ENCODE measurements at regions not wholly inside any gene's neighbourhood (a gene's known extent, or its start where the extent isn't known, plus 50 kb on each side); places are given as distances from the start of the nearest gene placed in this dataset.

DNA sequence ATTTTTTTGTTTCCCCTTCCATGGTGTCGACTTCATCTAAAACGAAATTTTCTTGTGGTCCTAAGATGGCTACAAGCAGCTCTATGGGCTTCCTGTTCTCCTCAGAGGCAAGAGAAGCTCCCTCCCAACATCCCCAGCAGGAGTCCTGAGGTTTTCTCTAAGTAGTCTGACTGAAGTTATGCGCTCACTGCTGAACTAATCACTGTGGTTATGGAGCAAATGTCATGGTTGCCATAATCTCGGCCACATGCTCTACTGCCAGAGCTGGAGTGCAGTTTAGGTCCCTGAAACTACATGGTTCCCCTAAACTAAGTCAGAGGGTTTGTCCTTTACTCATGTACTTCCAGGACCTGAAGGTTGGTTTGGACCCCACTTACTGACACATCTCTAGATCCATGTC is 68.0 kb upstream of the MAMDC2 start:
- in situ Hi-C loops (cut with MboI; ENCODE audit: low sequenced_read_pairs in 4 of 4) = loop anchor here in 2 of 4 donors (10.0 to 25.0 kb wide), 3 partner anchors 129 to 637 kb away; no protein-coding TSS in a partner anchor
- H3K4me3 ChIP-seq = no peak overlapping the region
- H3K36me3 ChIP-seq = no peaks in the 10 kb centered on the region
- TF ChIP-seq CTCF (IDR thresholded peaks at IDR 0.05 in 4 of 5, conservative IDR thresholded peaks at IDR 0.05 in 1 of 5) (no peak), POLR2A (IDR thresholded peaks at IDR 0.05) (no peak)
- H3K4me1 ChIP-seq = peaks cover 0 to 3% of the 10 kb centered on the region in 2 donors
- ATAC-seq (no peak), DNase-seq (no peak)
- intact Hi-C loops (cut with DNase I; ENCODE audit: low total_unique reads) = loop anchor here (10.0 kb wide), 1 partner anchor 69 kb away; the partner anchor contains the start of gene MAMDC2
- H3K27me3 ChIP-seq = no peaks in the 10 kb centered on the region
- H3K9me3 ChIP-seq = no peaks in the 10 kb centered on the region
- no peak overlapping the region for H3K27ac ChIP-seq

DNA sequence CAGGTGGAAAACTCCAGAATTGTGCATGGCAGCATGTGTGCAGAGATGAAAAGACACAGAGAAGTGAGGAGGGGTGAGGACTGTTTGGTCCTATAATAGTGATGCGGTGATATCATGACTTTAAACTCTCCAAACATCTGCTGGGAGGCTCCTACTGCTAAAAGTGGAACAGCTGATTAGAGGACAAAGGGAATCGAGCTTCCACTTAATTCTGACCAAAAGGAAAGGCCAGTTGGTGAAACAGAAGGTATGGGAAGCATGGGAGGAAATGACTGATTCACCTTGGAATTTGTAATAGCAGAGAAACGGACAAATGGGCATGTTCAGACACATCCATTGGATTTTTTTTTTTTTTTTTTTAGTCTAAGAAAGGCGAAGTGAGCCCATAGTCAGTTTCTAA is 67.5 kb upstream of the MAMDC2 start:
- Histone ChIP-seq H3K27me3 (no peaks in the 10 kb centered on the region), H3K27ac (no peak overlapping the region), H3K9me3 (no peaks in the 10 kb centered on the region), H3K4me1 (peaks cover 0 to 3% of the 10 kb centered on the region in 2 donors), H3K4me3 (no peak overlapping the region), H3K36me3 (no peaks in the 10 kb centered on the region)
- DNase-seq (no peak), ATAC-seq (no peak)
- in situ Hi-C loops (cut with MboI; ENCODE audit: low sequenced_read_pairs in 4 of 4) (loop anchor here in 2 of 4 donors (10.0 to 25.0 kb wide), 3 partner anchors 129 to 636 kb away; no protein-coding TSS in a partner anchor), intact Hi-C loops (cut with DNase I; ENCODE audit: low total_unique reads) (loop anchor here (10.0 kb wide), 1 partner anchor 69 kb away; the partner anchor contains the start of gene MAMDC2)
- TF ChIP-seq POLR2A (IDR thresholded peaks at IDR 0.05) = no peak
- no peak for TF ChIP-seq CTCF (IDR thresholded peaks at IDR 0.05 in 4 of 5, conservative IDR thresholded peaks at IDR 0.05 in 1 of 5)

DNA sequence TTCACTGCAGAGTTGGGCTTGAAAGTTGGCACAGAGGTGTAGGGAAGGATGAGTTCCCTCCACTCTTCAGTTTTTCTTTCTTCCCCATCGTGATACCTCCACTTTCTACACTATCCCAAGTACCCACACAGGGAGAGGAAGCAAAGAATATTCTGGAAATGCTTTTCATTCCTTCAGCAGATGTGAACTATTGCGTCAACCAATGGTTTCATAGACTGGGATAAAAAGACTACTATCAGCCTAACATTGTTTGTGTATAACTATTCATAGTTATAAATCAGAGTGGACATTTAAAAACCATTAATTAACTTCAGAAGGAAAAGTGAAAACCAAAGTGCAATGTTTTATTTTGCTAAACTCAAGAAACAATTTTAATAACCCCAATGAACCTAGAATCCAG is 63.6 kb upstream of the MAMDC2 start:
- H3K36me3 ChIP-seq = no peaks in the 10 kb centered on the region
- ATAC-seq (no peak), DNase-seq (no peak)
- H3K4me3 ChIP-seq = no peak overlapping the region
- H3K4me1 ChIP-seq = peaks cover 0 to 3% of the 10 kb centered on the region in 2 donors
- no peak for TF ChIP-seq CTCF (IDR thresholded peaks at IDR 0.05 in 4 of 5, conservative IDR thresholded peaks at IDR 0.05 in 1 of 5)
- no peak for TF ChIP-seq POLR2A (IDR thresholded peaks at IDR 0.05)
- intact Hi-C loops (cut with DNase I; ENCODE audit: low total_unique reads) = no loop called here
- no peaks in the 10 kb centered on the region for H3K27me3 ChIP-seq
- H3K9me3 ChIP-seq = no peaks in the 10 kb centered on the region
- in situ Hi-C loops (cut with MboI; ENCODE audit: low sequenced_read_pairs in 4 of 4) = loop anchor here in 1 of 4 donors (25.0 kb wide), 1 partner anchor 632 kb away; no protein-coding TSS in a partner anchor
- no peak overlapping the region for H3K27ac ChIP-seq

DNA sequence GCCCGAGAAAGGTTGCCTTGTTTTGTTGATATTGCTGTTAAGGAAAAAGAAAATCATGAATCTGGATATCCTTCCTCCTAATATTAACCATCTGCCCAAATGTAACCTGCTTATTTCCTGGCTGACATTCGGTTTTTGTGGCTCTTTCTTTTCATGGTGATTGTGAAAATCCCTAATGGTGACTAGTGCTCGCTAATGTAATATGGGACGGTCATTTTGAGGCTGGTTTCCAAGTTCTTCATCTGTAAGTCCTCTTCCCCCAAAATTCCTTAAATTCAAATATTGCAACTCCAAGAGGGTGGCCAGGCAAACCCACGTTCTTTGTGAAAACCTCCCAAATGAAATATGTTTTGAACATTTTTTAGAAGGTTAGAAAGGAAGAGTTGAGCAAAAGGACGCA is 63.1 kb upstream of the MAMDC2 start:
- ATAC-seq (no peak), DNase-seq (no peak)
- H3K9me3 ChIP-seq = no peaks in the 10 kb centered on the region
- intact Hi-C loops (cut with DNase I; ENCODE audit: low total_unique reads) = no loop called here
- H3K27ac ChIP-seq = no peak overlapping the region
- peaks cover 0 to 3% of the 10 kb centered on the region in 2 donors for H3K4me1 ChIP-seq
- TF ChIP-seq POLR2A (IDR thresholded peaks at IDR 0.05) (no peak), CTCF (IDR thresholded peaks at IDR 0.05 in 4 of 5, conservative IDR thresholded peaks at IDR 0.05 in 1 of 5) (no peak)
- H3K27me3 ChIP-seq = no peaks in the 10 kb centered on the region
- in situ Hi-C loops (cut with MboI; ENCODE audit: low sequenced_read_pairs in 4 of 4) = loop anchor here in 1 of 4 donors (25.0 kb wide), 1 partner anchor 632 kb away; no protein-coding TSS in a partner anchor
- H3K36me3 ChIP-seq = no peaks in the 10 kb centered on the region
- H3K4me3 ChIP-seq = no peak overlapping the region
